Endothelial cell of umbilical vein (primary cell): ENCODE measurements at regions not wholly inside any gene's neighbourhood (a gene's known extent, or its start where the extent isn't known, plus 50 kb on each side); places are given as distances from the start of the nearest gene placed in this dataset.

Experiments
- BruUV-seq: library from RNA; stranded (reverse); fragments of 400-500 nt; replicated peaks from 2 replicates; lab custom pipeline; 2021; lab: Mats Ljungman, UMichigan
- CTCF ChIA-PET: fragments of 300-600, 350-600 bp; sonication (Branson Sonifier 250); formaldehyde crosslinking; loops from one replicate; lab custom pipeline; 2021; ENCODE audit warnings: antibody characterized with exemption, inconsistent platforms; lab: Charles Lee
- POLR2A ChIA-PET: fragments of 300-600, 350-600 bp; sonication (Branson Sonifier 250); formaldehyde crosslinking; loops from one replicate; lab custom pipeline; 2021; ENCODE audit warnings: antibody characterized with exemption, inconsistent platforms; lab: Charles Lee
- DNase-seq: peaks from one replicate; pipeline ENCODE4 v3.0.0-alpha.2; 2011; ENCODE audit warnings: low read depth, low spot score
- FAIRE-seq: peaks from 2 replicates; lab custom pipeline; 2011; peaks lifted over from hg19 to GRCh38; lab: Jason Lieb, UNC
- H2AFZ ChIP-seq: 2 replicates; pipeline ENCODE4 v1.6.0; 2012; ENCODE audit warnings: low read depth, low read length, control low read depth, inconsistent platforms
- H3K27ac ChIP-seq: 2 replicates; pipeline ENCODE4 v1.5.1; 2011; ENCODE audit warnings: low read depth, mild to moderate bottlenecking, control low read depth, low read length, moderate library complexity; ENCODE audit not compliant: insufficient read depth
- H3K27me3 ChIP-seq, 2 experiments: 2 replicates each; pipeline versions ENCODE4 v1.6.0 to v1.6.1; 2011; ENCODE audit warnings: low read length in 2 of 2, mixed read lengths in 1 of 2; ENCODE audit not compliant: control insufficient read depth in 2 of 2, insufficient read depth in 2 of 2
- H3K36me3 ChIP-seq, 2 experiments: 2 replicates in 1 of 2; 3 replicates in 1 of 2; pipeline ENCODE4 v1.5.1; 2011; ENCODE audit warnings: low read length in 2 of 2, mild to moderate bottlenecking in 1 of 2, moderate library complexity in 1 of 2; ENCODE audit not compliant: control insufficient read depth in 2 of 2, insufficient read depth in 2 of 2; ENCODE audit errors: extremely low read depth in 1 of 2
- H3K4me1 ChIP-seq: 3 replicates; pipeline ENCODE4 v1.5.1; 2011; ENCODE audit warnings: mild to moderate bottlenecking, low read length; ENCODE audit not compliant: control insufficient read depth, insufficient read depth; ENCODE audit errors: extremely low read depth
- H3K4me2 ChIP-seq: 2 replicates; pipeline ENCODE4 v1.6.1; 2011; ENCODE audit warnings: low read length, control low read depth, mixed read lengths; ENCODE audit not compliant: insufficient read depth
- H3K4me3 ChIP-seq, 3 experiments: fragments of 200-600 bp in 1 of 3; sonication (generic), shearing (Covaris generic) in 1 of 3; replicated peaks in 1 of 3; 2 replicates each; pipeline ENCODE4 v1.5.1; 2011 to 2016; ENCODE audit warnings: control low read depth in 3 of 3, low read length in 3 of 3, mild to moderate bottlenecking in 2 of 3, inconsistent platforms in 1 of 3, low read depth in 1 of 3, moderate library complexity in 1 of 3; ENCODE audit not compliant: insufficient read depth in 1 of 3
- H3K79me2 ChIP-seq: 2 replicates; pipeline ENCODE4 v1.6.0; 2012; ENCODE audit warnings: low read length, inconsistent platforms; ENCODE audit not compliant: control insufficient read depth, insufficient read depth
- H3K9ac ChIP-seq: replicated peaks from 2 replicates; pipeline ENCODE3; 2011; ENCODE audit warnings: low read length, control low read depth; ENCODE audit not compliant: insufficient read depth; ENCODE audit errors: extremely low read depth
- H3K9me1 ChIP-seq: replicated peaks from 3 replicates; pipeline ENCODE4 v1.6.0; 2011; ENCODE audit warnings: mild to moderate bottlenecking, low read length; ENCODE audit not compliant: control insufficient read depth, insufficient read depth; ENCODE audit errors: extremely low read depth
- H3K9me3 ChIP-seq: replicated peaks from 2 replicates; pipeline ENCODE4 v1.5.1; 2012; ENCODE audit warnings: low read length, inconsistent platforms; ENCODE audit not compliant: control insufficient read depth, insufficient read depth
- H4K20me1 ChIP-seq: replicated peaks from 2 replicates; pipeline ENCODE3; 2011; ENCODE audit warnings: mild to moderate bottlenecking, low read length; ENCODE audit not compliant: control insufficient read depth, insufficient read depth; ENCODE audit errors: extremely low read depth
- CTCF ChIP-seq, 2 donors: IDR thresholded peaks; 1 replicate in 1 of 2; 2 replicates in 1 of 2; pipeline ENCODE4 v1.5.1; 2011; ENCODE audit warnings: low read length in 2 of 2, mild to moderate bottlenecking in 2 of 2, moderate library complexity in 2 of 2, control low read depth in 1 of 2, inconsistent platforms in 1 of 2, low read depth in 1 of 2; ENCODE audit not compliant: insufficient read depth in 1 of 2; ENCODE audit errors: extremely low read depth in 1 of 2
- EZH2 ChIP-seq: IDR thresholded peaks from 2 replicates; pipeline ENCODE4 v1.6.1; 2012; ENCODE audit warnings: borderline replicate concordance, low read depth, mild to moderate bottlenecking, moderate library complexity, low read length, inconsistent platforms; ENCODE audit not compliant: severe bottlenecking
- FOS ChIP-seq: IDR thresholded peaks from 2 replicates; pipeline ENCODE4 v1.6.1; 2011; ENCODE audit warnings: mild to moderate bottlenecking, low read length, moderate library complexity, borderline replicate concordance; ENCODE audit not compliant: insufficient read depth
- GATA2 ChIP-seq: IDR thresholded peaks from 2 replicates; pipeline ENCODE4 v1.7.0; 2011; ENCODE audit warnings: low read depth, mild to moderate bottlenecking, moderate library complexity, mixed read lengths, low read length; ENCODE audit not compliant: insufficient read length, insufficient read depth
- JUN ChIP-seq: IDR thresholded peaks from 2 replicates; pipeline ENCODE4 v1.6.1; 2011; ENCODE audit warnings: borderline replicate concordance, low read depth; ENCODE audit not compliant: insufficient read length, insufficient read depth
- MAX ChIP-seq: IDR thresholded peaks from 2 replicates; pipeline ENCODE4 v1.6.1; 2011; ENCODE audit not compliant: insufficient read depth, insufficient read length
- MYC ChIP-seq: IDR thresholded peaks from one replicate; pipeline ENCODE4 v1.6.1; 2011; ENCODE audit warnings: mild to moderate bottlenecking, low read depth, low read length
- POLR2A ChIP-seq: IDR thresholded peaks from 2 replicates; pipeline ENCODE4 v1.6.1; 2012; ENCODE audit warnings: low read depth, mild to moderate bottlenecking, control low read depth, low read length
- POLR2AphosphoS5 ChIP-seq: IDR thresholded peaks from 2 replicates; pipeline ENCODE4 v1.6.1; 2012; ENCODE audit warnings: low read depth, mild to moderate bottlenecking, control low read depth, low read length, moderate library complexity; ENCODE audit not compliant: insufficient read depth
- dilution Hi-C: fragments of 300-500 bp; cut with MboI; formaldehyde crosslinking; loops from one replicate; pipeline ENCODE4 v1.15.0; 2019; ENCODE audit warnings: low sequenced_read_pairs; ENCODE audit not compliant: extremely low pct_ligation_motif_present
- intact Hi-C: fragments of 100-400 bp; cut with micrococcal nuclease; formaldehyde crosslinking; loops from one replicate; pipeline ENCODE4 v1.10.0; 2022

GRCh38 chr3:155013427-155013826, 66.7 kb upstream of the MME start:
- dilution Hi-C loops, result no loop called here
- ChIA-PET CTCF (interaction anchor here (0.5 to 1.0 kb wide), 2 partner anchors 9 to 80 kb away, joined by 3 read pairs; no protein-coding TSS in a partner anchor), POLR2A (no interaction called here)
- H3K36me3 ChIP-seq, result no peaks in the 10 kb centered on the region
- DNase-seq, result no peak
- TF ChIP-seq CTCF (IDR thresholded peaks at IDR 0.05; ENCODE audit: extremely low read depth in 1 of 2, insufficient read depth in 1 of 2, low read depth in 1 of 2, low read length in 2 of 2) (no peak), MYC (no peak), FOS (no peak), JUN (no peak), GATA2 (peak; percentile 61), MAX (no peak), POLR2A (no peak), POLR2AphosphoS5 (no peak), EZH2 (no peak)
- intact Hi-C loops, result no loop called here
- no peaks in the 10 kb centered on the region for H3K79me2 ChIP-seq
- peaks cover 1% of the 10 kb centered on the region for H3K4me1 ChIP-seq
- no peak overlapping the region for H3K27ac ChIP-seq
- no peaks in the 10 kb centered on the region for H3K9me1 ChIP-seq
- H3K9me3 ChIP-seq, result no peaks in the 10 kb centered on the region
- no peak for FAIRE-seq
- no peak overlapping the region for H3K4me2 ChIP-seq
- H3K27me3 ChIP-seq, result no peaks in the 10 kb centered on the region
- no peak overlapping the region for H3K4me3 ChIP-seq
- BruUV-seq, result no TSS peak
- H4K20me1 ChIP-seq, result no peaks in the 10 kb centered on the region
- no peak overlapping the region for H3K9ac ChIP-seq
- peak overlapping the region; percentile 41 for H2AFZ ChIP-seq
